PC-3 (cell line): ENCODE measurements at regions not wholly inside any gene's neighbourhood (a gene's known extent, or its start where the extent isn't known, plus 50 kb on each side); places are given as distances from the start of the nearest gene placed in this dataset.
A peak's percentile ranks its signal among the peaks of the same experiment; 100 is the strongest.

Source experiments
- ATAC-seq: fragments of 200-7000 bp; cut with Tn5 transposase; 2 replicates; pipeline ENCODE4 v1.9.1; 2020; ENCODE audit warnings: mild to moderate bottlenecking, moderate library complexity
- BruUV-seq: library from RNA; stranded (reverse); fragments of 400-500 nt; replicated peaks from 2 replicates; lab custom pipeline; 2021; lab: Mats Ljungman, UMichigan
- CTCF ChIA-PET: fragments of 300-600 bp; sonication (Branson Sonifier 250); formaldehyde crosslinking; loops from one replicate; lab custom pipeline; 2022; ENCODE audit warnings: antibody characterized with exemption; lab: Charles Lee
- POLR2A ChIA-PET: fragments of 300-600 bp; sonication (Branson Sonifier 250); formaldehyde crosslinking; loops from one replicate; lab custom pipeline; 2022; ENCODE audit warnings: antibody characterized with exemption; ENCODE audit not compliant: unreplicated experiment; lab: Charles Lee
- DNase-seq: peaks from one replicate; pipeline ENCODE4 v3.0.0-alpha.2; 2015
- H2AFZ ChIP-seq: fragments of 300-600 bp; sonication (generic); 2 replicates; pipeline ENCODE4 v1.6.0; 2016; ENCODE audit warnings: antibody characterized with exemption, low read length
- H3F3A ChIP-seq: fragments of 300-600 bp; sonication (generic); one replicate; pipeline ENCODE4 v1.6.0; 2017; ENCODE audit warnings: antibody characterized with exemption, low read length, control low read depth, mild to moderate bottlenecking; ENCODE audit not compliant: unreplicated experiment
- H3K27ac ChIP-seq: fragments of 300-600 bp; sonication (generic); 2 replicates; pipeline ENCODE4 v1.5.1; 2016; ENCODE audit warnings: mild to moderate bottlenecking, low read length
- H3K27me3 ChIP-seq: fragments of 300-600 bp; sonication (generic); 2 replicates; pipeline ENCODE4 v1.6.1; 2016; ENCODE audit warnings: low read length, mixed read lengths
- H3K36me3 ChIP-seq: fragments of 300-600 bp; sonication (generic); 2 replicates; pipeline ENCODE4 v1.6.1; 2016; ENCODE audit warnings: low read depth, mixed run types, low read length, mixed read lengths
- H3K4me1 ChIP-seq: fragments of 300-600 bp; sonication (generic); 2 replicates; pipeline ENCODE4 v1.5.1; 2016; ENCODE audit warnings: low read length; ENCODE audit not compliant: insufficient read depth
- H3K4me2 ChIP-seq: fragments of 300-600 bp; sonication (generic); 2 replicates; pipeline ENCODE4 v1.6.0; 2016; ENCODE audit warnings: low read length
- H3K4me3 ChIP-seq: fragments of 300-600 bp; sonication (generic); 2 replicates; pipeline ENCODE4 v1.5.1; 2016; ENCODE audit warnings: mild to moderate bottlenecking, low read length, mixed read lengths
- H3K79me2 ChIP-seq: fragments of 300-600 bp; sonication (generic); 2 replicates; pipeline ENCODE4 v1.6.1; 2017; ENCODE audit warnings: low read length, mixed read lengths
- H3K9ac ChIP-seq: fragments of 300-600 bp; sonication (generic); 2 replicates; pipeline ENCODE4 v1.6.0; 2016; ENCODE audit warnings: mild to moderate bottlenecking, low read length
- H3K9me2 ChIP-seq: fragments of 300-600 bp; sonication (generic); replicated peaks from 2 replicates; pipeline ENCODE4 v1.6.1; 2016; ENCODE audit warnings: mixed run types, low read length, mixed read lengths
- H3K9me3 ChIP-seq: fragments of 300-600 bp; sonication (generic); 2 replicates; pipeline ENCODE4 v1.6.1; 2016; ENCODE audit warnings: low read length, mixed read lengths
- H4K20me1 ChIP-seq: fragments of 300-600 bp; sonication (generic); 2 replicates; pipeline ENCODE4 v1.6.1; 2016; ENCODE audit warnings: low read length, mixed read lengths
- EZH2 ChIP-seq: fragments of 300-600 bp; sonication (generic); IDR thresholded peaks from one replicate; pipeline ENCODE4 v1.6.1; 2017; ENCODE audit warnings: antibody characterized with exemption, mild to moderate bottlenecking, low read length; ENCODE audit not compliant: unreplicated experiment
- EZH2phosphoT487 ChIP-seq: fragments of 300-600 bp; sonication (generic); IDR thresholded peaks from 2 replicates; pipeline ENCODE4 v1.6.1; 2018; ENCODE audit warnings: mild to moderate bottlenecking, antibody characterized with exemption, low read length, borderline replicate concordance
- intact Hi-C: fragments of 100-400 bp; cut with micrococcal nuclease; formaldehyde crosslinking; loops from 2 replicates; pipeline ENCODE4 v1.9.0; 2023
- TF ChIP-seq, protein P1 (sequence below): fragments of 300-600 bp; sonication (generic); conservative IDR thresholded peaks from 2 replicates; pipeline ENCODE4 v1.5.1; 2017; ENCODE audit warnings: antibody characterized with exemption, low read depth, mild to moderate bottlenecking, low read length

DNA sequence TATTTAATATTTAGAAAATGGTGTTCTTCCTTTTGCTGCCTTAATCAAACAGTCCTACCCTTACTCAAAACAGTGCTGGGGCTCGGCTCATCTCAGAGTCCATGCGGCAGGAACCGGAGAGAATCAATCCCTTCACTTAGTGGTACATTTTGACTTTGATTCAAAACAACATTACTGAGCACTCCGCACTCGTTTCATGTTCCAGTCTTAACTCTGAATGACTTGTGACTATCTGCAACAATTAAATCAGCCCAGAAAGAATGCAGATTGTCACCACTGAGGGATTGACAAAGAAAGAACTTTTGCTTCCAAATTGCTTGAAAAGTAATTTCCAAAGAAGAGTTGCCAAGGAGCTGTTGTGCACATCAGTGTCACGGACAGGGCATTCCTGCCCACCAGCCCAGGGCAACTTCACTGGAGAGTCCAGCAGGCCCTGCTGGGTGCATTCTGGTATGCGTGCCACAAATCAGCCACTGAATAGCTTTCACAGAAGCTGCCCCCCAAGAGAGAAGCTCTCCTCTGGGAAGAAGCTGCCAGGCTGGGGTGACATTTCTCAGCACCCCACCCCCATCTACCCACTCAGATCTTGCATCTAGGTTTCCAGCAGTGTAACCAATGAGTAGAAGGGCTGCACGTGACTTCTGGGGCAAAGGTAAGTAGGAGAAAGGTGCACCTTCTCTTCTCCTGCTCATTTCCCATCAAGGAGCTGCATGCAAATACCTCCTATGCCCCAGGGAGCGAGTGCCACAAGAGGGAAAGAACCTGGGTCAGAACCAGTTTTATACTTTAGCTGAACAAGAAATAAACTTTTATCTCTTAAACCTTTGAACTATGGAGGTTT is 84.6 kb upstream of the ATP8B1 start:
- BruUV-seq = no TSS peak
- ChIA-PET CTCF (no interaction called here), POLR2A (interaction anchor here (0.6 kb wide), 2 partner anchors 157 to 235 kb away, joined by 3 to 19 read pairs; no protein-coding TSS in a partner anchor)

DNA sequence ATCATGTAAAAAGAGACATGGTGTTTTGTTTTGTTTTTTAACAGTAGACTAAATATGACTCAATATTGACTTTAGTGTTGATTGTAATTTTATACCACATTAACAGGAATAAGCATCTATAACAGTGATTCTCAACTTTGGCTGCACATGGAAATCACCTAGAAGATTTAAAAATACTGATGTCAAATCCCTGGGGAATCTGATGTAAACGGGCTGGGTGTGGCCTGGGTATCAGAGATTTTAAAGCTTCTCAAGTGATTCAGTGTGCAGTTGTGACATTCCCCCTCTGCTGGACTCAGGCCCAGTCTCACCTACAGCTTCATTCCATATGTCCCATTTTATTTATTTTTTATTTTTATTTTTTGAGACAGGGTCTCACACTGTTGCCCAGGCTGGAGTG is 82.8 kb upstream of the ATP8B1 start:
- peak overlapping the region; percentile 19 for H3K27ac ChIP-seq
- H3K9me3 ChIP-seq = no peaks in the 10 kb centered on the region
- ChIA-PET CTCF (no interaction called here), POLR2A (interaction anchor here (0.6 kb wide), 1 partner anchor 264 kb away, joined by 9 read pairs; no protein-coding TSS in a partner anchor)
- intact Hi-C loops = no loop called here
- DNase-seq (peak; percentile 52), ATAC-seq (peak; percentile 33)
- H3F3A ChIP-seq = no peaks in the 10 kb centered on the region
- H3K4me1 ChIP-seq = peaks cover 7% of the 10 kb centered on the region
- H3K9me2 ChIP-seq = no peaks in the 10 kb centered on the region
- no peak overlapping the region for H3K9ac ChIP-seq
- no peaks in the 10 kb centered on the region for H3K27me3 ChIP-seq
- H2AFZ ChIP-seq = no peak overlapping the region
- TF ChIP-seq EZH2phosphoT487 = no peak
- TF ChIP-seq EZH2 = no peak
- TF ChIP-seq, protein P1, sequence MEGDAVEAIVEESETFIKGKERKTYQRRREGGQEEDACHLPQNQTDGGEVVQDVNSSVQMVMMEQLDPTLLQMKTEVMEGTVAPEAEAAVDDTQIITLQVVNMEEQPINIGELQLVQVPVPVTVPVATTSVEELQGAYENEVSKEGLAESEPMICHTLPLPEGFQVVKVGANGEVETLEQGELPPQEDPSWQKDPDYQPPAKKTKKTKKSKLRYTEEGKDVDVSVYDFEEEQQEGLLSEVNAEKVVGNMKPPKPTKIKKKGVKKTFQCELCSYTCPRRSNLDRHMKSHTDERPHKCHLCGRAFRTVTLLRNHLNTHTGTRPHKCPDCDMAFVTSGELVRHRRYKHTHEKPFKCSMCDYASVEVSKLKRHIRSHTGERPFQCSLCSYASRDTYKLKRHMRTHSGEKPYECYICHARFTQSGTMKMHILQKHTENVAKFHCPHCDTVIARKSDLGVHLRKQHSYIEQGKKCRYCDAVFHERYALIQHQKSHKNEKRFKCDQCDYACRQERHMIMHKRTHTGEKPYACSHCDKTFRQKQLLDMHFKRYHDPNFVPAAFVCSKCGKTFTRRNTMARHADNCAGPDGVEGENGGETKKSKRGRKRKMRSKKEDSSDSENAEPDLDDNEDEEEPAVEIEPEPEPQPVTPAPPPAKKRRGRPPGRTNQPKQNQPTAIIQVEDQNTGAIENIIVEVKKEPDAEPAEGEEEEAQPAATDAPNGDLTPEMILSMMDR = no peak
- H3K79me2 ChIP-seq = no peaks in the 10 kb centered on the region
- no peaks in the 10 kb centered on the region for H3K36me3 ChIP-seq
- no TSS peak for BruUV-seq
- H3K4me2 ChIP-seq = no peak overlapping the region
- no peaks in the 10 kb centered on the region for H4K20me1 ChIP-seq
- no peak overlapping the region for H3K4me3 ChIP-seq

More for the DNA sequence above, 84.6 kb upstream of the ATP8B1 start:
- Histone ChIP-seq H3F3A (no peaks in the 10 kb centered on the region), H4K20me1 (no peaks in the 10 kb centered on the region), H3K27me3 (no peaks in the 10 kb centered on the region), H3K79me2 (no peaks in the 10 kb centered on the region), H3K9me3 (no peaks in the 10 kb centered on the region), H3K4me3 (no peak overlapping the region), H3K9me2 (no peaks in the 10 kb centered on the region), H3K4me2 (no peak overlapping the region), H3K4me1 (peaks cover 7% of the 10 kb centered on the region), H3K27ac (no peak overlapping the region), H3K9ac (no peak overlapping the region), H3K36me3 (no peaks in the 10 kb centered on the region), H2AFZ (no peak overlapping the region)
- DNase-seq (no peak), ATAC-seq (no peak)
- no peak for TF ChIP-seq EZH2
- no peak for TF ChIP-seq EZH2phosphoT487
- TF ChIP-seq, protein P1 = no peak
- intact Hi-C loops = no loop called here

DNA sequence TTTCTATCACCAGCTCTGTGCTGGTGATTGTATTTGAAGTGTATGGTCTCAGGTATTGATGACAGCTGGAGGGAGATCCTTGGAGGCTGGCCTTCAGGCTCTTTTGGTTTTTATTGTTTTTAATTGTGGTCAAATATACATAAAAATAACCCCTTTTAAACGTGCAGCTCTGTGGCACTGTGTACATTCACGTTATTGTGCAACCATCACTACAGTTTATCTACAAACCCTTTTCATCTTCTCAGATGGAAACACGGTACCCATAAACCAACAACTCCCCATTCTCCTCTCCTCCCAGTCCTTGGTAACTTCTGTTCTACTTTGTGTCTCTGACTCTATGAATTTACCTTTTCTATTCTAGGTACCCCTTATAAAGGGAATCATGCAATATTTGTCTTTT is 79.3 kb upstream of the ATP8B1 start:
- Histone ChIP-seq H3K27me3 (no peaks in the 10 kb centered on the region), H3K4me2 (no peak overlapping the region), H3K9me3 (no peaks in the 10 kb centered on the region), H3F3A (no peaks in the 10 kb centered on the region), H3K79me2 (no peaks in the 10 kb centered on the region), H3K27ac (no peak overlapping the region), H3K4me1 (peaks cover 7% of the 10 kb centered on the region), H3K9me2 (no peaks in the 10 kb centered on the region), H3K9ac (no peak overlapping the region), H2AFZ (0 out of 2 replicates have a peak overlapping the region, but pooled peaks have one; percentile 51), H4K20me1 (no peaks in the 10 kb centered on the region), H3K36me3 (no peaks in the 10 kb centered on the region), H3K4me3 (no peak overlapping the region)
- POLR2A ChIA-PET = interaction anchor here (0.6 kb wide), 1 partner anchor 13 kb away, joined by 3 read pairs; no protein-coding TSS in a partner anchor
- BruUV-seq = no TSS peak
- TF ChIP-seq, protein P1 = no peak
- TF ChIP-seq EZH2phosphoT487 (no peak), EZH2 (no peak)
- intact Hi-C loops = loop anchor here (1.0 to 5.0 kb wide), 6 partner anchors 77 to 440 kb away; no protein-coding TSS in a partner anchor
- CTCF ChIA-PET = interaction anchor here (0.6 to 1.1 kb wide), 4 partner anchors 39 to 252 kb away, joined by 3 to 6 read pairs (median 4); partner anchors contain the start of gene NEDD4L
- no peak for ATAC-seq
- no peak for DNase-seq
